ENCODE measurements at regions not wholly inside any gene's neighbourhood (a gene's known extent, or its start where the extent isn't known, plus 50 kb on each side); places are given as distances from the start of the nearest gene placed in this dataset.
A peak's percentile ranks its signal among the peaks of the same experiment; 100 is the strongest.

GRCh38 chr4:125961626-125962025 lies 646.9 kb downstream of the FAT4 start:
- Histone ChIP-seq H3K9me2 (replicated peaks; ENCODE audit: insufficient read depth, low read length) (no peaks in the 10 kb centered on the region), H3K27me3 (replicated peaks; ENCODE audit: insufficient read depth, low read length) (no peaks in the 10 kb centered on the region), H3K9ac (ENCODE audit: low read length) (no peak overlapping the region), H3K27ac (ENCODE audit: low read length) (no peak overlapping the region), H4K20me1 (ENCODE audit: insufficient read depth, low read length) (no peaks in the 10 kb centered on the region), H3K4me2 (ENCODE audit: low read depth, low read length) (no peak overlapping the region), H3K79me2 (ENCODE audit: low read length) (no peaks in the 10 kb centered on the region), H3K4me3 (ENCODE audit: low read length) (no peak overlapping the region), H3K4me1 (ENCODE audit: low read length) (peaks cover 6% of the 10 kb centered on the region; the same call in 1 of the 2 replicates), H3K9me3 (replicated peaks; ENCODE audit: insufficient read depth, low read length) (no peaks in the 10 kb centered on the region), H2AFZ (ENCODE audit: low read length) (no peak overlapping the region), H3K36me3 (replicated peaks; ENCODE audit: insufficient read depth, low read length) (no peaks in the 10 kb centered on the region), H3F3A (ENCODE audit: insufficient read depth, low read length) (no peaks in the 10 kb centered on the region)
- TF ChIP-seq EZH2phosphoT487 (IDR thresholded peaks at IDR 0.05; ENCODE audit: low read length) (no peak), EZH2 (optimal IDR thresholded peaks at IDR 0.05; ENCODE audit: low read depth, low read length) (no peak)
- TF ChIP-seq, protein P1, sequence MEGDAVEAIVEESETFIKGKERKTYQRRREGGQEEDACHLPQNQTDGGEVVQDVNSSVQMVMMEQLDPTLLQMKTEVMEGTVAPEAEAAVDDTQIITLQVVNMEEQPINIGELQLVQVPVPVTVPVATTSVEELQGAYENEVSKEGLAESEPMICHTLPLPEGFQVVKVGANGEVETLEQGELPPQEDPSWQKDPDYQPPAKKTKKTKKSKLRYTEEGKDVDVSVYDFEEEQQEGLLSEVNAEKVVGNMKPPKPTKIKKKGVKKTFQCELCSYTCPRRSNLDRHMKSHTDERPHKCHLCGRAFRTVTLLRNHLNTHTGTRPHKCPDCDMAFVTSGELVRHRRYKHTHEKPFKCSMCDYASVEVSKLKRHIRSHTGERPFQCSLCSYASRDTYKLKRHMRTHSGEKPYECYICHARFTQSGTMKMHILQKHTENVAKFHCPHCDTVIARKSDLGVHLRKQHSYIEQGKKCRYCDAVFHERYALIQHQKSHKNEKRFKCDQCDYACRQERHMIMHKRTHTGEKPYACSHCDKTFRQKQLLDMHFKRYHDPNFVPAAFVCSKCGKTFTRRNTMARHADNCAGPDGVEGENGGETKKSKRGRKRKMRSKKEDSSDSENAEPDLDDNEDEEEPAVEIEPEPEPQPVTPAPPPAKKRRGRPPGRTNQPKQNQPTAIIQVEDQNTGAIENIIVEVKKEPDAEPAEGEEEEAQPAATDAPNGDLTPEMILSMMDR (IDR thresholded peaks at IDR 0.05; ENCODE audit: low read length), result no peak
- DNase-seq, result no peak

DNA sequence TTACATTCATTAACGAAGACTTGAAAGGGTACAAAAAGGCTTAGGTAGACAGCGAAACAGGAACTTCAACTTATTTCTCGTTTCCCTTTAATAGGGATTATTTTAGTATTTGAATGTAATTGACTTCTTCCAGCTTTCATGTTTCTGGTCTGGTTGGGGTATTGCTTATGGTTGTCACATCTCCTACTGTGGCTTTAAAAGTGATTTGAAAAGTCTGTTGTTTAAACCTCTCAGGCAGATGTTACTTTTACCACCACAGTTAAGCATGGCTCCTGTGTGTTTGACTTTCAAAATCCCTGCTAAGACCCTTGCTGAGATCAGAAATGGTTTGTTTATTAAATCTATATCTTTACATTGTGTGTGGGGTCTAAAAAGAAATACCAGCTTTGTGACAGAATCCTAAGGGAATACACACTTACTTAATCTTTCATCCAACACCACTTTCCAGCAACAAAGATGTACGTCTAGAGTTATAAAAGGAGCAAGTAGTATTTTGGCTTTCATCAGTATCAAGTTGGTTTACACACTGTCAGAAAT lies 661.2 kb downstream of the FAT4 start:
- H3K79me2 ChIP-seq (ENCODE audit: low read length), result no peaks in the 10 kb centered on the region

GRCh38 chr4:125979950-125980349 lies 665.2 kb downstream of the FAT4 start:
- H4K20me1 ChIP-seq (ENCODE audit: insufficient read depth, low read length), result no peaks in the 10 kb centered on the region
- DNase-seq, result no peak
- H3K36me3 ChIP-seq (replicated peaks; ENCODE audit: insufficient read depth, low read length), result no peaks in the 10 kb centered on the region
- H3K79me2 ChIP-seq (ENCODE audit: low read length), result no peaks in the 10 kb centered on the region
- no peak overlapping the region for H3K4me2 ChIP-seq (ENCODE audit: low read depth, low read length)
- no peaks in the 10 kb centered on the region; the same call in 1 of the 2 replicates for H3K9me3 ChIP-seq (replicated peaks; ENCODE audit: insufficient read depth, low read length)
- H2AFZ ChIP-seq (ENCODE audit: low read length), result no peak overlapping the region
- peaks cover 5% of the 10 kb centered on the region; the same call in 1 of the 2 replicates for H3K4me1 ChIP-seq (ENCODE audit: low read length)
- no peaks in the 10 kb centered on the region for H3K9me2 ChIP-seq (replicated peaks; ENCODE audit: insufficient read depth, low read length)
- no peaks in the 10 kb centered on the region for H3F3A ChIP-seq (ENCODE audit: insufficient read depth, low read length)
- H3K4me3 ChIP-seq (ENCODE audit: low read length), result no peak overlapping the region
- TF ChIP-seq, protein P1 (IDR thresholded peaks at IDR 0.05; ENCODE audit: low read length), result no peak
- TF ChIP-seq EZH2phosphoT487 (IDR thresholded peaks at IDR 0.05; ENCODE audit: low read length) (no peak), EZH2 (optimal IDR thresholded peaks at IDR 0.05; ENCODE audit: low read depth, low read length) (no peak)
- no peaks in the 10 kb centered on the region for H3K27me3 ChIP-seq (replicated peaks; ENCODE audit: insufficient read depth, low read length)
- H3K9ac ChIP-seq (ENCODE audit: low read length), result no peak overlapping the region
- H3K27ac ChIP-seq (ENCODE audit: low read length), result no peak overlapping the region

More for the DNA sequence above, 661.2 kb downstream of the FAT4 start:
- no peak overlapping the region for H3K9ac ChIP-seq (ENCODE audit: low read length)
- no peaks in the 10 kb centered on the region; the same call in 1 of the 2 replicates for H3K9me3 ChIP-seq (replicated peaks; ENCODE audit: insufficient read depth, low read length)
- 0 out of 2 replicates have a peak overlapping the region, but pooled peaks have one; percentile 4 for H3K4me3 ChIP-seq (ENCODE audit: low read length)
- no peak for DNase-seq
- TF ChIP-seq, protein P1 (IDR thresholded peaks at IDR 0.05; ENCODE audit: low read length), result no peak
- TF ChIP-seq EZH2 (optimal IDR thresholded peaks at IDR 0.05; ENCODE audit: low read depth, low read length) (no peak), EZH2phosphoT487 (IDR thresholded peaks at IDR 0.05; ENCODE audit: low read length) (no peak)
- peak overlapping the region; percentile 42 for H3K4me2 ChIP-seq (ENCODE audit: low read depth, low read length)
- H3K4me1 ChIP-seq (ENCODE audit: low read length), result peaks cover 5% of the 10 kb centered on the region; the same call in 1 of the 2 replicates
- peak overlapping the region; percentile 19; the same call in 1 of the 2 replicates for H3K27ac ChIP-seq (ENCODE audit: low read length)
- H3F3A ChIP-seq (ENCODE audit: insufficient read depth, low read length), result no peaks in the 10 kb centered on the region
- H3K9me2 ChIP-seq (replicated peaks; ENCODE audit: insufficient read depth, low read length), result no peaks in the 10 kb centered on the region
- no peak overlapping the region for H2AFZ ChIP-seq (ENCODE audit: low read length)
- H3K27me3 ChIP-seq (replicated peaks; ENCODE audit: insufficient read depth, low read length), result no peaks in the 10 kb centered on the region
- H4K20me1 ChIP-seq (ENCODE audit: insufficient read depth, low read length), result no peaks in the 10 kb centered on the region
- no peaks in the 10 kb centered on the region for H3K36me3 ChIP-seq (replicated peaks; ENCODE audit: insufficient read depth, low read length)
